Endodermal cell (in vitro differentiated cells): ENCODE measurements at regions not wholly inside any gene's neighbourhood (a gene's known extent, or its start where the extent isn't known, plus 50 kb on each side); places are given as distances from the start of the nearest gene placed in this dataset.

Experiments used
- DNase-seq: peaks from one replicate; pipeline ENCODE4 v3.0.0-alpha.2; 2017
- H3K27ac ChIP-seq: 2 replicates; pipeline ENCODE4 v1.5.1; 2013; ENCODE audit warnings: mild to moderate bottlenecking, low read depth, low read length, moderate library complexity
- H3K27me3 ChIP-seq: 2 replicates; pipeline ENCODE4 v1.6.1; 2013; ENCODE audit warnings: mild to moderate bottlenecking, low read length, moderate library complexity; ENCODE audit not compliant: insufficient read depth, control insufficient read depth, poor library complexity, severe bottlenecking
- H3K36me3 ChIP-seq: 2 replicates; pipeline ENCODE4 v1.7.0; 2013; ENCODE audit warnings: mild to moderate bottlenecking, low read length, moderate library complexity; ENCODE audit not compliant: control insufficient read depth, insufficient read depth
- H3K4me1 ChIP-seq: one replicate; pipeline ENCODE4 v1.7.0; 2013; ENCODE audit warnings: low read length; ENCODE audit not compliant: control insufficient read depth, insufficient read depth
- H3K4me3 ChIP-seq: 2 replicates; pipeline ENCODE4 v1.5.1; 2013; ENCODE audit warnings: mild to moderate bottlenecking, low read length, moderate library complexity
- H3K9ac ChIP-seq: 2 replicates; pipeline ENCODE4 v1.6.1; 2013; ENCODE audit warnings: mild to moderate bottlenecking, low read length, moderate library complexity; ENCODE audit not compliant: poor library complexity, severe bottlenecking; ENCODE audit errors: extremely low read depth
- H3K9me3 ChIP-seq: 2 replicates; pipeline ENCODE4 v1.6.1; 2013; ENCODE audit warnings: mild to moderate bottlenecking, low read length, moderate library complexity; ENCODE audit not compliant: control insufficient read depth
- H3K27ac Mint-ChIP-seq: 2 replicates; pipeline ENCODE4 v1.8.0; 2020; ENCODE audit warnings: mixed read lengths
- H3K27me3 Mint-ChIP-seq: 2 replicates; pipeline ENCODE4 v1.8.0; 2021; ENCODE audit warnings: mild to moderate bottlenecking, mixed read lengths; ENCODE audit not compliant: insufficient read depth
- H3K36me3 Mint-ChIP-seq: 2 replicates; pipeline ENCODE4 v1.8.0; 2020; ENCODE audit warnings: low read depth, mixed read lengths
- H3K4me1 Mint-ChIP-seq: 2 replicates; pipeline ENCODE4 v1.8.0; 2020; ENCODE audit warnings: mixed read lengths
- H3K4me3 Mint-ChIP-seq: 2 replicates; pipeline ENCODE4 v1.8.0; 2020; ENCODE audit warnings: mild to moderate bottlenecking, moderate library complexity, mixed read lengths
- H3K9me3 Mint-ChIP-seq: 2 replicates; pipeline ENCODE4 v1.8.0; 2020; ENCODE audit warnings: mild to moderate bottlenecking, mixed read lengths
- WGBS, 2 experiments: methylation state at CpG; one replicate each; pipeline versions ENCODE4 v1.1.5 to v1.1.7; 2013; ENCODE audit warnings: missing lambda C conversion rate in 2 of 2, mixed read lengths in 1 of 2; ENCODE audit not compliant: insufficient coverage in 1 of 2, insufficient read length in 1 of 2; 5-methylcytosine and 5-hydroxymethylcytosine counted together
- TF ChIP-seq, protein P1 (sequence below): fragments of 200-600 bp; sonication (generic); conservative IDR thresholded peaks from 2 replicates; pipeline ENCODE4 v1.5.0; 2021; ENCODE audit warnings: antibody characterized with exemption, mild to moderate bottlenecking

DNA sequence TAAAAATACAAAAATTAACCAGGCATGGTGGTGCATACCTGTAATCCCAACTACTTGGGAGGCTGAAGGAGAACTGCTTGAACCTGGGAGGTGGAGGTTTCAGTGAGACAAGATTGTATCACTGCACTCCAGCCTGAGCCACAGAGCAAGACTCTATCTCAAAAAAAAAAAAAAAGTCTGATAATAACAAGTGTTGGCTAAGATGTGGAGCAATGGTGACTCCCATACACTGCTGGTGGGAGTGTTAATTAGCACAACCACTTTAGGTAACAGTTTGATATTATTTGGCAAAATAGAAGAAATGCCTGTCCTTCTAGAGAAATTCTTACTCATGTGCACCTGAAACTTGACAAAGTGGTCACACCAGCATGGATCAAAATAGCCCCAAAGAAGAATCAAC is 106.2 kb upstream of the SLC34A2 start:
- peaks cover 4% of the 10 kb centered on the region for H3K4me1 ChIP-seq
- Mint-ChIP-seq H3K4me3 (no peak overlapping the region), H3K36me3 (no peaks in the 10 kb centered on the region), H3K4me1 (peaks cover 22% of the 10 kb centered on the region), H3K9me3 (no peaks in the 10 kb centered on the region), H3K27ac (no peak overlapping the region), H3K27me3 (no peaks in the 10 kb centered on the region)
- DNase-seq: no peak
- H3K9ac ChIP-seq: no peak overlapping the region
- no peaks in the 10 kb centered on the region for H3K27me3 ChIP-seq
- H3K9me3 ChIP-seq: no peaks in the 10 kb centered on the region
- TF ChIP-seq, protein P1, sequence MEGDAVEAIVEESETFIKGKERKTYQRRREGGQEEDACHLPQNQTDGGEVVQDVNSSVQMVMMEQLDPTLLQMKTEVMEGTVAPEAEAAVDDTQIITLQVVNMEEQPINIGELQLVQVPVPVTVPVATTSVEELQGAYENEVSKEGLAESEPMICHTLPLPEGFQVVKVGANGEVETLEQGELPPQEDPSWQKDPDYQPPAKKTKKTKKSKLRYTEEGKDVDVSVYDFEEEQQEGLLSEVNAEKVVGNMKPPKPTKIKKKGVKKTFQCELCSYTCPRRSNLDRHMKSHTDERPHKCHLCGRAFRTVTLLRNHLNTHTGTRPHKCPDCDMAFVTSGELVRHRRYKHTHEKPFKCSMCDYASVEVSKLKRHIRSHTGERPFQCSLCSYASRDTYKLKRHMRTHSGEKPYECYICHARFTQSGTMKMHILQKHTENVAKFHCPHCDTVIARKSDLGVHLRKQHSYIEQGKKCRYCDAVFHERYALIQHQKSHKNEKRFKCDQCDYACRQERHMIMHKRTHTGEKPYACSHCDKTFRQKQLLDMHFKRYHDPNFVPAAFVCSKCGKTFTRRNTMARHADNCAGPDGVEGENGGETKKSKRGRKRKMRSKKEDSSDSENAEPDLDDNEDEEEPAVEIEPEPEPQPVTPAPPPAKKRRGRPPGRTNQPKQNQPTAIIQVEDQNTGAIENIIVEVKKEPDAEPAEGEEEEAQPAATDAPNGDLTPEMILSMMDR: no peak
- no peak overlapping the region for H3K4me3 ChIP-seq
- H3K36me3 ChIP-seq: no peaks in the 10 kb centered on the region
- H3K27ac ChIP-seq: no peak overlapping the region

DNA sequence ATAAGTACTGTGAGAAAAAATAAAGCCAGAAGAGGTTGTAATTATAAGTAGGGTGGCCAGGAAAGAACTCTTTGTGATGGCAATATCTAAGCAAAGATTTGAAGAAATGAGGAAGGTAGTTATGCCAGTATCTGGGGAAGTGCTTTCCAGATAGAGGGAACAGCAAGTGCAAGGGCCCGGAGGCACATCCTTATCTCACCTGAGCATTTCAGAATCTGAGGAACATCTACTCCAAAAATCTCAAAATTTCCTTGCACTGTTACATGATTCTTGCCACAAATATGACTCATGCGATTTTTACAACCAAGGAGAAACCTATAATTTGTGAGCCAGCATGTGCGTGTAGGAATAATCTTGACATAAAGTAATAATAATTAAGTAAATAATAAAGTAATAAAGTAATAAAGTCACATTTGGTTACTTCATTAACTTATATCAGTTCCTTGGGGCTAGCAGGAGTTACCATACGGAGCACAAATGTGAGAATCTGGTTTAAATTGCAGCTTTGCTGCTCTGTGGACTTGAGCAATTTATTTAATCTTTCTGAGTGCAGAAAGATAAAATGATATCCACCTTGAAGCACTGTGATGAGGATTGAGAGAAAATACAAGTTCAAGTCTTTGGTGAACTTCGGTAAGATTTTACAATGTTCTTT is 105.1 kb upstream of the SLC34A2 start:
- no peaks in the 10 kb centered on the region for H3K27me3 ChIP-seq
- H3K9me3 ChIP-seq: no peaks in the 10 kb centered on the region
- no peak for DNase-seq
- H3K4me3 ChIP-seq: no peak overlapping the region
- H3K4me1 ChIP-seq: peaks cover 4% of the 10 kb centered on the region
- no peaks in the 10 kb centered on the region for H3K36me3 Mint-ChIP-seq
- peaks cover 22% of the 10 kb centered on the region for H3K4me1 Mint-ChIP-seq
- no peak overlapping the region for H3K27ac Mint-ChIP-seq
- no peaks in the 10 kb centered on the region for H3K36me3 ChIP-seq
- no peak overlapping the region for H3K27ac ChIP-seq
- no peaks in the 10 kb centered on the region for H3K9me3 Mint-ChIP-seq
- WGBS, 2 experiments: 84 to 99% methylated on average over 3 to 4 of the region's 5 CpGs
- H3K4me3 Mint-ChIP-seq: no peak overlapping the region
- no peaks in the 10 kb centered on the region for H3K27me3 Mint-ChIP-seq
- H3K9ac ChIP-seq: no peak overlapping the region
- TF ChIP-seq, protein P1: no peak

DNA sequence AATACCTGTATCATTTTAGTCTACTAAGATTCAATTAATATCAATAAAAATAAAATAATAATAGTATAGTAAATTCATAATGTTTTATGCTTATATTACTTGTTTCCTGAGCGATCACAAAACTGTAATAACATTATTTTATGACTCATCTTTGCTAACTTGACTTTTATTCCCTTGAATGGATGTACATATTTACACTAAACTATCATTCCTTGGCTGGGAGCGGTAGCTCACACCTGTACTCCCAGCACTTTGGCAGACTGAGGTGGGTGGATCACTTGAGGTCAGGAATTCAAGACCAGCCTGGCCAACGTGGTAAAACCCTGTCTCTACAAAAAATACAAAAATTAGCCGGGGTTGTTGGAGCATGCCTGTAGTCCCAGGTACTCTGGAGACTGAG is 104.0 kb upstream of the SLC34A2 start:
- no peak overlapping the region for H3K9ac ChIP-seq
- peaks cover 4% of the 10 kb centered on the region for H3K4me1 ChIP-seq
- H3K36me3 ChIP-seq: no peaks in the 10 kb centered on the region
- TF ChIP-seq, protein P1: no peak
- H3K4me3 ChIP-seq: no peak overlapping the region
- no peak for DNase-seq
- Mint-ChIP-seq H3K4me1 (peaks cover 14% of the 10 kb centered on the region), H3K27me3 (no peaks in the 10 kb centered on the region), H3K36me3 (no peaks in the 10 kb centered on the region), H3K9me3 (no peaks in the 10 kb centered on the region), H3K27ac (no peak overlapping the region), H3K4me3 (no peak overlapping the region)
- H3K9me3 ChIP-seq: no peaks in the 10 kb centered on the region
- no peak overlapping the region for H3K27ac ChIP-seq
- WGBS, 2 experiments: 71 to 87% methylated on average over 2 to 4 of the region's 4 CpGs
- H3K27me3 ChIP-seq: no peaks in the 10 kb centered on the region
